SK-N-DZ (cell line): ENCODE measurements at regions not wholly inside any gene's neighbourhood (a gene's known extent, or its start where the extent isn't known, plus 50 kb on each side); places are given as distances from the start of the nearest gene placed in this dataset.
A peak's percentile ranks its signal among the peaks of the same experiment; 100 is the strongest.

Experiments
- DNase-seq: peaks from one replicate; pipeline ENCODE4 v3.0.0-alpha.2; 2015; ENCODE audit warnings: low spot score

- no peak for DNase-seq
Observed at GRCh38 chr1:175865041-175865766, 121.8 kb upstream of the TNR start.

GRCh38 chr1:175864625-175865024 lies 121.2 kb upstream of the TNR start:
- no peak for DNase-seq

GRCh38 chr1:175864183-175864582 lies 120.8 kb upstream of the TNR start:
- DNase-seq, result no peak

- no peak for DNase-seq
Observed at GRCh38 chr1:175863299-175864050, 120.1 kb upstream of the TNR start.

GRCh38 chr1:175862408-175862807 lies 119.0 kb upstream of the TNR start:
- no peak for DNase-seq

- DNase-seq, result no peak
Observed at GRCh38 chr1:175861626-175862367, 118.4 kb upstream of the TNR start.

- no peak for DNase-seq
Observed at GRCh38 chr1:175857756-175858155, 114.4 kb upstream of the TNR start.

- DNase-seq, result no peak
Observed at GRCh38 chr1:175853681-175854080, 110.3 kb upstream of the TNR start.

- DNase-seq, result no peak
Observed at GRCh38 chr1:175851749-175852148, 108.4 kb upstream of the TNR start.

- no peak for DNase-seq
Observed at GRCh38 chr1:175848329-175848728, 104.9 kb upstream of the TNR start.

- DNase-seq, result no peak
Observed at GRCh38 chr1:175845985-175846384, 102.6 kb upstream of the TNR start.

- no peak for DNase-seq
Observed at GRCh38 chr1:175845338-175845737, 101.9 kb upstream of the TNR start.

GRCh38 chr1:175844877-175845276 lies 101.5 kb upstream of the TNR start:
- DNase-seq, result no peak

- DNase-seq, result no peak
Observed at GRCh38 chr1:175842550-175842949, 99.2 kb upstream of the TNR start.

GRCh38 chr1:175841738-175842187 lies 98.4 kb upstream of the TNR start:
- DNase-seq, result no peak

- DNase-seq, result no peak
Observed at GRCh38 chr1:175840787-175841186, 97.4 kb upstream of the TNR start.

GRCh38 chr1:175839779-175840669 lies 96.6 kb upstream of the TNR start:
- peak; percentile 11 for DNase-seq

GRCh38 chr1:175834597-175834996 lies 91.2 kb upstream of the TNR start:
- no peak for DNase-seq

GRCh38 chr1:175833951-175834350 lies 90.6 kb upstream of the TNR start:
- no peak for DNase-seq

GRCh38 chr1:175833502-175833901 lies 90.1 kb upstream of the TNR start:
- DNase-seq, result no peak

GRCh38 chr1:175830500-175830899 lies 87.1 kb upstream of the TNR start:
- DNase-seq, result no peak
